CD14-positive monocyte (primary cell): ENCODE measurements at regions not wholly inside any gene's neighbourhood (a gene's known extent, or its start where the extent isn't known, plus 50 kb on each side); places are given as distances from the start of the nearest gene placed in this dataset.
A peak's percentile ranks its signal among the peaks of the same experiment; 100 is the strongest.

Source experiments
- DNase-seq, 3 donors: peaks; one replicate each; pipeline ENCODE4 v3.0.0-alpha.2; 2011 to 2022
- H2AFZ ChIP-seq: 2 replicates; pipeline ENCODE4 v1.6.0; 2012; ENCODE audit warnings: mild to moderate bottlenecking, low read depth, low read length, inconsistent platforms; ENCODE audit not compliant: insufficient read depth, poor library complexity, severe bottlenecking
- H3K27ac ChIP-seq, 2 donors: 1 replicate in 1 of 2; 2 replicates in 1 of 2; pipeline ENCODE4 v1.5.1; 2012 to 2013; ENCODE audit warnings: low read length in 2 of 2, control low read depth in 1 of 2, inconsistent platforms in 1 of 2, low read depth in 1 of 2, mild to moderate bottlenecking in 1 of 2
- H3K27me3 ChIP-seq, 2 donors: one replicate each; pipeline versions ENCODE4 v1.6.0 to v1.6.1; 2011 to 2013; ENCODE audit warnings: low read length in 2 of 2; ENCODE audit not compliant: control insufficient read depth in 2 of 2, insufficient read depth in 2 of 2
- H3K36me3 ChIP-seq, 2 donors: replicated peaks in 1 of 2; 1 replicate in 1 of 2; 2 replicates in 1 of 2; pipeline versions ENCODE4 v1.5.1 to v1.6.1; 2012 to 2013; ENCODE audit warnings: low read length in 2 of 2, control low read depth in 1 of 2, inconsistent platforms in 1 of 2, mild to moderate bottlenecking in 1 of 2; ENCODE audit not compliant: insufficient read depth in 2 of 2, control insufficient read depth in 1 of 2
- H3K4me1 ChIP-seq, 2 donors: 1 replicate in 1 of 2; 2 replicates in 1 of 2; pipeline versions ENCODE4 v1.5.1 to v1.6.1; 2012 to 2013; ENCODE audit warnings: low read length in 2 of 2, control low read depth in 1 of 2, inconsistent platforms in 1 of 2, mild to moderate bottlenecking in 1 of 2, moderate library complexity in 1 of 2; ENCODE audit not compliant: insufficient read depth in 2 of 2, control insufficient read depth in 1 of 2
- H3K4me2 ChIP-seq: replicated peaks from 2 replicates; pipeline ENCODE3; 2012; ENCODE audit warnings: low read length, moderate library complexity, mild to moderate bottlenecking; ENCODE audit not compliant: poor library complexity, severe bottlenecking; ENCODE audit errors: extremely low read depth
- H3K4me3 ChIP-seq, 3 experiments: fragments of 200-600 bp in 1 of 3; sonication (generic) in 1 of 3; replicated peaks in 1 of 3; 1 replicate in 2 of 3; 2 replicates in 1 of 3; pipeline ENCODE4 v1.5.1; 2011 to 2013; ENCODE audit warnings: low read length in 3 of 3, mild to moderate bottlenecking in 3 of 3, control low read depth in 2 of 3, low read depth in 2 of 3, inconsistent platforms in 1 of 3, moderate library complexity in 1 of 3
- H3K79me2 ChIP-seq: 2 replicates; pipeline ENCODE4 v1.6.0; 2012; ENCODE audit warnings: mild to moderate bottlenecking, control low read depth, inconsistent platforms, low read length, moderate library complexity; ENCODE audit not compliant: insufficient read depth
- H3K9ac ChIP-seq: 2 replicates; pipeline ENCODE4 v1.6.0; 2017; ENCODE audit warnings: low read length, mild to moderate bottlenecking; ENCODE audit not compliant: insufficient read depth, poor library complexity, severe bottlenecking
- H3K9me3 ChIP-seq, 2 donors: replicated peaks in 1 of 2; 1 replicate in 1 of 2; 2 replicates in 1 of 2; pipeline versions ENCODE4 v1.5.1 to v1.6.1; 2012 to 2013; ENCODE audit warnings: low read length in 2 of 2, control low read depth in 1 of 2; ENCODE audit not compliant: control insufficient read depth in 1 of 2, insufficient read depth in 1 of 2
- H4K20me1 ChIP-seq: 2 replicates; pipeline ENCODE4 v1.6.0; 2012; ENCODE audit warnings: mild to moderate bottlenecking, low read length, control low read depth, moderate library complexity; ENCODE audit not compliant: insufficient read depth
- H3K27ac Mint-ChIP-seq, 7 donors: one replicate each; pipeline ENCODE4 v1.8.0; 2020; ENCODE audit warnings: mild to moderate bottlenecking in 7 of 7, mixed read lengths in 7 of 7, moderate library complexity in 6 of 7, inconsistent platforms in 2 of 7
- H3K27me3 Mint-ChIP-seq, 3 donors: one replicate each; pipeline ENCODE4 v1.8.0; 2021 to 2022; ENCODE audit warnings: low read depth in 3 of 3, mild to moderate bottlenecking in 3 of 3, mixed read lengths in 3 of 3, moderate library complexity in 3 of 3, inconsistent platforms in 1 of 3
- H3K36me3 Mint-ChIP-seq, 2 donors: one replicate each; pipeline ENCODE4 v1.8.0; 2020; ENCODE audit warnings: mixed read lengths in 2 of 2, inconsistent platforms in 1 of 2, mild to moderate bottlenecking in 1 of 2
- H3K4me1 Mint-ChIP-seq: one replicate; pipeline ENCODE4 v1.8.0; 2020; ENCODE audit warnings: mild to moderate bottlenecking, mixed read lengths
- H3K4me3 Mint-ChIP-seq, 2 donors: one replicate each; pipeline ENCODE4 v1.8.0; 2020; ENCODE audit warnings: mild to moderate bottlenecking in 2 of 2, mixed read lengths in 2 of 2, moderate library complexity in 1 of 2
- H3K9me3 Mint-ChIP-seq, 7 donors: one replicate each; pipeline ENCODE4 v1.8.0; 2020 to 2022; ENCODE audit warnings: mixed read lengths in 7 of 7, mild to moderate bottlenecking in 6 of 7, moderate library complexity in 6 of 7, inconsistent platforms in 2 of 7
- CTCF ChIP-seq: fragments of 200-600 bp; IDR thresholded peaks from one replicate; pipeline ENCODE4 v1.8.0; 2022; ENCODE audit warnings: antibody characterized with exemption, mild to moderate bottlenecking
- WGBS: methylation state at CpG from one replicate; pipeline ENCODE4 v1.1.5; 2013; ENCODE audit warnings: missing lambda C conversion rate; ENCODE audit not compliant: insufficient coverage; 5-methylcytosine and 5-hydroxymethylcytosine counted together
- intact Hi-C, 2 donors: fragments of 100-400 bp; cut with micrococcal nuclease; formaldehyde crosslinking; loops; one replicate each; pipeline versions ENCODE4 v1.15.0 to v1.15.1; 2023

GRCh38 chr1:191695865-191696264 lies 462.4 kb upstream of the RGS18 start:
- no peak for DNase-seq
- H3K4me1 Mint-ChIP-seq = peaks cover 7% of the 10 kb centered on the region

DNA sequence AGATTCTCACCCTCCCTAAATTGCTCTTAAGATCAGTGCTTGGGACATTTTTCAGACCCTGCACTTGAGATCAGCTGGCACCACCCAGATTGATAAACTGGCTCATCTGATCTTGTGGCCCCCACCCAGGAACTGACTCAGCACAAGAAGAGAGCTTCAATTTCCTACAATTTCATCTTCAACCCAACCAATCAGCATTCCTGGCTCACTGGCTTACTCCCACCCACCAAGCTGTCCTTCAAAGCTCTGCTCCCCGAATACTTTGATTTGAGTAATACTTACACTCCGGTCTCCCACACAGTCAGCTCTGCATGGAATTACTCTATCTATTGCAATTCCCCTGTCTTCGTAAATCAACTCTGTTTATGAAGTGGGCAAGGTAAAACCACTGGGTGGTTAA lies 461.9 kb upstream of the RGS18 start:
- no peaks in the 10 kb centered on the region for H3K36me3 Mint-ChIP-seq
- Histone ChIP-seq H3K4me3 (no peak overlapping the region), H3K9ac (no peak overlapping the region), H3K9me3 (peaks cover 0 to 14% of the 10 kb centered on the region in 2 donors), H3K79me2 (no peaks in the 10 kb centered on the region), H3K4me1 (no peaks in the 10 kb centered on the region), H3K4me2 (no peak overlapping the region), H3K27me3 (no peaks in the 10 kb centered on the region), H2AFZ (no peak overlapping the region), H3K36me3 (no peaks in the 10 kb centered on the region), H4K20me1 (no peaks in the 10 kb centered on the region), H3K27ac (no peak overlapping the region)
- intact Hi-C loops = no loop called here
- H3K27me3 Mint-ChIP-seq = no peaks in the 10 kb centered on the region
- H3K27ac Mint-ChIP-seq = no peak overlapping the region
- WGBS = no CpG with 5 or more reads among the region's 3 CpGs
- no peak overlapping the region for H3K4me3 Mint-ChIP-seq
- peaks cover 7% of the 10 kb centered on the region for H3K4me1 Mint-ChIP-seq
- no peak for DNase-seq
- TF ChIP-seq CTCF = no peak
- peaks cover 5 to 17% (median 14%) of the 10 kb centered on the region in 7 donors for H3K9me3 Mint-ChIP-seq

More at GRCh38 chr1:191695865-191696264, 462.4 kb upstream of the RGS18 start:
- TF ChIP-seq CTCF = no peak
- intact Hi-C loops = no loop called here
- Histone ChIP-seq H3K9me3 (peaks cover 0 to 14% of the 10 kb centered on the region in 2 donors), H3K79me2 (no peaks in the 10 kb centered on the region), H3K27ac (no peak overlapping the region), H2AFZ (no peak overlapping the region), H3K9ac (no peak overlapping the region), H3K4me2 (no peak overlapping the region), H3K4me1 (no peaks in the 10 kb centered on the region), H3K27me3 (no peaks in the 10 kb centered on the region), H3K36me3 (no peaks in the 10 kb centered on the region), H4K20me1 (no peaks in the 10 kb centered on the region), H3K4me3 (no peak overlapping the region)
- no peaks in the 10 kb centered on the region for H3K27me3 Mint-ChIP-seq
- H3K36me3 Mint-ChIP-seq = no peaks in the 10 kb centered on the region
- H3K27ac Mint-ChIP-seq = peak overlapping the region in 1 of 7 donors; percentile 2
- H3K9me3 Mint-ChIP-seq = peaks cover 5 to 17% (median 11%) of the 10 kb centered on the region in 7 donors
- H3K4me3 Mint-ChIP-seq = no peak overlapping the region
- no CpG with 5 or more reads among the region's 2 CpGs for WGBS
